ENCODE measurements at regions not wholly inside any gene's neighbourhood (a gene's known extent, or its start where the extent isn't known, plus 50 kb on each side); places are given as distances from the start of the nearest gene placed in this dataset.
"Not testable (repeated sequence)": the region's sequence is repeated elsewhere in the genome, so short reads cannot be mapped to it uniquely, and the experiment has no call there.

GRCh38 chr6:1215884-1216487 is 95.9 kb upstream of the FOXQ1 start:
- CTCF ChIA-PET = interaction anchor here (0.8 kb wide), 1 partner anchor 194 kb away, joined by 3 read pairs; no protein-coding TSS in a partner anchor
- Histone ChIP-seq H3K27me3 (replicated peaks in 2 of 5; ENCODE audit: control insufficient read depth in 4 of 5, insufficient read depth in 5 of 5, low read length in 4 of 5) (peaks cover 0 to 14% (median 11%) of the 10 kb centered on the region in 5 experiments), H3K36me3 (ENCODE audit: control insufficient read depth in 4 of 4, insufficient read depth in 4 of 4, low read length in 3 of 4) (no peaks in the 10 kb centered on the region), H3K4me3 (ENCODE audit: control insufficient read depth in 1 of 7, extremely low read depth in 1 of 7, insufficient read depth in 4 of 7, low read depth in 2 of 7, low read length in 6 of 7) (no peak overlapping the region), H3K9me3 (ENCODE audit: control extremely low read depth in 1 of 5, control insufficient read depth in 4 of 5, insufficient read depth in 2 of 5, low read depth in 1 of 5, low read length in 4 of 5) (no peaks in the 10 kb centered on the region), H3K27ac (ENCODE audit: insufficient read depth in 1 of 2, low read depth in 1 of 2, low read length in 2 of 2, poor library complexity in 1 of 2, severe bottlenecking in 2 of 2) (no peak overlapping the region), H3K4me1 (ENCODE audit: control extremely low read depth in 1 of 4, control insufficient read depth in 4 of 4, insufficient read depth in 4 of 4, low read length in 3 of 4) (no peaks in the 10 kb centered on the region)
- POLR2A ChIA-PET = no interaction called here
- 90% methylated on average over 7 of the region's 11 CpGs for WGBS (ENCODE audit: insufficient coverage)
- no peak for DNase-seq

DNA sequence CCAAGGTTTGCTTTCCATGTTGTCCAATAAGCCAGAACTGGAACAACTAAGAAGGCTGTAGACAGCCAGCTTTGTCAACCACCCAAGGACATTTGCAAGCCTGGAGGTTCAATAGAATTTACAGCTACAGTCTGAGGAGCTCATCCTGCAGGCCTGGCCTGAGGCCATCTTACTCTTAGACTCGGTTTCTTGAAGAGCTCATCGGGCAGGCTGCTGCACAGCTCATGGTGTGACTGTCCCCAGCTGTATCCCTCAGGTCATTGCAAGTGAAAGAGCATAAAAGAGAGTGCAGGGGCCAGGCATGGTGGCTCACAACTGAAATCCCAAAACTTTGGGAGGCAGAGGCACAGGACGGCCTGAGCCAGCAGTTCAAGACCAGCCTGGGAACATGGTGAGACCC is 96.9 kb upstream of the FOXQ1 start:
- CTCF ChIA-PET = no interaction called here
- Histone ChIP-seq H3K27me3 (replicated peaks in 2 of 5; ENCODE audit: control insufficient read depth in 4 of 5, insufficient read depth in 5 of 5, low read length in 4 of 5) (peaks cover 0 to 11% (median 10%) of the 10 kb centered on the region in 5 experiments), H3K36me3 (ENCODE audit: control insufficient read depth in 4 of 4, insufficient read depth in 4 of 4, low read length in 3 of 4) (no peaks in the 10 kb centered on the region), H3K4me1 (ENCODE audit: control extremely low read depth in 1 of 4, control insufficient read depth in 4 of 4, insufficient read depth in 4 of 4, low read length in 3 of 4) (no peaks in the 10 kb centered on the region), H3K27ac (ENCODE audit: insufficient read depth in 1 of 2, low read depth in 1 of 2, low read length in 2 of 2, poor library complexity in 1 of 2, severe bottlenecking in 2 of 2) (no peak overlapping the region), H3K4me3 (ENCODE audit: control insufficient read depth in 1 of 7, extremely low read depth in 1 of 7, insufficient read depth in 4 of 7, low read depth in 2 of 7, low read length in 6 of 7) (no peak overlapping the region), H3K9me3 (ENCODE audit: control extremely low read depth in 1 of 5, control insufficient read depth in 4 of 5, insufficient read depth in 2 of 5, low read depth in 1 of 5, low read length in 4 of 5) (no peaks in the 10 kb centered on the region)
- DNase-seq = no peak
- POLR2A ChIA-PET = no interaction called here
- 95% methylated on average over 2 of the region's 3 CpGs for WGBS (ENCODE audit: insufficient coverage)

DNA sequence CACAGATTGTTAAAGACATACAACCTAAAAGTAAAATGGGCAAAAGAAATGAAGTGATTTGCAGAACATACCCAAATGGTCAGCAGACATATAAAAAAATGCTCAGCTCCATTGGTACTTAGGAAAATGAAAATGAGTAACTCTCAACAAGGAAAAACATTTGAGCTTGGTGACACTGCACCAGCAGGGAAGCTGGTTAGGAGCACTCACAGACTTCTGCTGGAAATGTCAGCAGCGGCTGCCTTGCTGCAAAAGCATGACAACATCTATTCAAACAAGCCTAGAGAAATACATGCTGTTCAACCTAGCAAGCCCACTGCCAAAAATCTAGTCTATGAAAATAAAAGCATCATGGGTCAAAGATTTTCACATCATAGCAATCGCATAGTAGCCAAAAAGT is 99.0 kb upstream of the FOXQ1 start:
- ChIA-PET POLR2A (no interaction called here), CTCF (interaction anchor here (1.0 kb wide), 1 partner anchor 10 kb away, joined by 3 read pairs; no protein-coding TSS in a partner anchor)
- Histone ChIP-seq H3K27ac (ENCODE audit: insufficient read depth in 1 of 2, low read depth in 1 of 2, low read length in 2 of 2, poor library complexity in 1 of 2, severe bottlenecking in 2 of 2) (no peak overlapping the region), H3K4me3 (ENCODE audit: control insufficient read depth in 1 of 7, extremely low read depth in 1 of 7, insufficient read depth in 4 of 7, low read depth in 2 of 7, low read length in 6 of 7) (no peak overlapping the region), H3K9me3 (ENCODE audit: control extremely low read depth in 1 of 5, control insufficient read depth in 4 of 5, insufficient read depth in 2 of 5, low read depth in 1 of 5, low read length in 4 of 5) (peaks cover 0 to 3% (median 0%) of the 10 kb centered on the region in 5 experiments), H3K4me1 (ENCODE audit: control extremely low read depth in 1 of 4, control insufficient read depth in 4 of 4, insufficient read depth in 4 of 4, low read length in 3 of 4) (no peaks in the 10 kb centered on the region), H3K36me3 (ENCODE audit: control insufficient read depth in 4 of 4, insufficient read depth in 4 of 4, low read length in 3 of 4) (no peaks in the 10 kb centered on the region), H3K27me3 (replicated peaks in 2 of 5; ENCODE audit: control insufficient read depth in 4 of 5, insufficient read depth in 5 of 5, low read length in 4 of 5) (peaks cover 0 to 12% (median 10%) of the 10 kb centered on the region in 5 experiments)
- no peak for DNase-seq
- WGBS (ENCODE audit: insufficient coverage) = 83% methylated on average over 1 of the region's 2 CpGs

GRCh38 chr6:1212138-1212537 is 99.8 kb upstream of the FOXQ1 start:
- H3K9me3 ChIP-seq (ENCODE audit: control extremely low read depth in 1 of 5, control insufficient read depth in 4 of 5, insufficient read depth in 2 of 5, low read depth in 1 of 5, low read length in 4 of 5); DNase-seq; H3K27ac ChIP-seq (ENCODE audit: insufficient read depth in 1 of 2, low read depth in 1 of 2, low read length in 2 of 2, poor library complexity in 1 of 2, severe bottlenecking in 2 of 2); H3K4me1 ChIP-seq (ENCODE audit: control extremely low read depth in 1 of 4, control insufficient read depth in 4 of 4, insufficient read depth in 4 of 4, low read length in 3 of 4); H3K4me3 ChIP-seq (ENCODE audit: control insufficient read depth in 1 of 7, extremely low read depth in 1 of 7, insufficient read depth in 4 of 7, low read depth in 2 of 7, low read length in 6 of 7); H3K36me3 ChIP-seq (ENCODE audit: control insufficient read depth in 4 of 4, insufficient read depth in 4 of 4, low read length in 3 of 4); POLR2A ChIA-PET: not testable (repeated sequence)
- CTCF ChIA-PET = interaction anchor here (1.0 kb wide), 1 partner anchor 9 kb away, joined by 3 read pairs; no protein-coding TSS in a partner anchor
- H3K27me3 ChIP-seq (replicated peaks in 2 of 5; ENCODE audit: control insufficient read depth in 4 of 5, insufficient read depth in 5 of 5, low read length in 4 of 5) = peaks cover 0 to 11% (median 6%) of the 10 kb centered on the region in 5 experiments

DNA sequence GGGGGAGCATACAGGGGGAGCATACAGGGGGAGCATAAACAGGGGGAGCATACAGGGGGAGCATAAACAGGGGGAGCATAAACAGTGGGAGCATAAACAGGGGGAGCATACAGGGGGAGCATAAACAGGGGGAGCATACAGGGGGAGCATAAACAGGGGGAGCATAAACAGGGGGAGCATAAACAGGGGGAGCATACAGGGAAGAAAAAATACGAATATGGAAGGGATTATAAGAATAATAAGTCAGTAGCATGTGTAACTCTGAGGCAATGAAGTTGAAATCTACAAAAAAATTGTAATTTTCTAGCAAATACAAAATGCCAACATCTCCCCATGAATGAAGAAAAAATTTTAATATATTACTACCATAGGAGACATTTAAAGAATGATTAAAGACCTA is 101.3 kb upstream of the FOXQ1 start:
- H3K36me3 ChIP-seq (ENCODE audit: control insufficient read depth in 4 of 4, insufficient read depth in 4 of 4, low read length in 3 of 4); POLR2A ChIA-PET; H3K9me3 ChIP-seq (ENCODE audit: control extremely low read depth in 1 of 5, control insufficient read depth in 4 of 5, insufficient read depth in 2 of 5, low read depth in 1 of 5, low read length in 4 of 5); H3K27ac ChIP-seq (ENCODE audit: insufficient read depth in 1 of 2, low read depth in 1 of 2, low read length in 2 of 2, poor library complexity in 1 of 2, severe bottlenecking in 2 of 2); H3K4me1 ChIP-seq (ENCODE audit: control extremely low read depth in 1 of 4, control insufficient read depth in 4 of 4, insufficient read depth in 4 of 4, low read length in 3 of 4); CTCF ChIA-PET; H3K27me3 ChIP-seq (replicated peaks in 2 of 5; ENCODE audit: control insufficient read depth in 4 of 5, insufficient read depth in 5 of 5, low read length in 4 of 5); DNase-seq; H3K4me3 ChIP-seq (ENCODE audit: control insufficient read depth in 1 of 7, extremely low read depth in 1 of 7, insufficient read depth in 4 of 7, low read depth in 2 of 7, low read length in 6 of 7): not testable (repeated sequence)
- 100% methylated on average over 1 of the region's 1 CpG for WGBS (ENCODE audit: insufficient coverage)

GRCh38 chr6:1208876-1209275 is 103.0 kb upstream of the FOXQ1 start:
- H3K9me3 ChIP-seq (ENCODE audit: control extremely low read depth in 1 of 5, control insufficient read depth in 4 of 5, insufficient read depth in 2 of 5, low read depth in 1 of 5, low read length in 4 of 5) = peaks cover 0 to 7% (median 0%) of the 10 kb centered on the region in 5 experiments
- H3K27ac ChIP-seq (ENCODE audit: insufficient read depth in 1 of 2, low read depth in 1 of 2, low read length in 2 of 2, poor library complexity in 1 of 2, severe bottlenecking in 2 of 2) = no peak overlapping the region
- peaks cover 0 to 9% (median 3%) of the 10 kb centered on the region in 5 experiments for H3K27me3 ChIP-seq (replicated peaks in 2 of 5; ENCODE audit: control insufficient read depth in 4 of 5, insufficient read depth in 5 of 5, low read length in 4 of 5)
- ChIA-PET POLR2A (no interaction called here), CTCF (no interaction called here)
- WGBS (ENCODE audit: insufficient coverage) = no CpG with 5 or more reads among the region's 2 CpGs
- H3K4me3 ChIP-seq (ENCODE audit: control insufficient read depth in 1 of 7, extremely low read depth in 1 of 7, insufficient read depth in 4 of 7, low read depth in 2 of 7, low read length in 6 of 7) = no peak overlapping the region
- H3K36me3 ChIP-seq (ENCODE audit: control insufficient read depth in 4 of 4, insufficient read depth in 4 of 4, low read length in 3 of 4) = no peaks in the 10 kb centered on the region
- no peaks in the 10 kb centered on the region for H3K4me1 ChIP-seq (ENCODE audit: control extremely low read depth in 1 of 4, control insufficient read depth in 4 of 4, insufficient read depth in 4 of 4, low read length in 3 of 4)
- DNase-seq = no peak

DNA sequence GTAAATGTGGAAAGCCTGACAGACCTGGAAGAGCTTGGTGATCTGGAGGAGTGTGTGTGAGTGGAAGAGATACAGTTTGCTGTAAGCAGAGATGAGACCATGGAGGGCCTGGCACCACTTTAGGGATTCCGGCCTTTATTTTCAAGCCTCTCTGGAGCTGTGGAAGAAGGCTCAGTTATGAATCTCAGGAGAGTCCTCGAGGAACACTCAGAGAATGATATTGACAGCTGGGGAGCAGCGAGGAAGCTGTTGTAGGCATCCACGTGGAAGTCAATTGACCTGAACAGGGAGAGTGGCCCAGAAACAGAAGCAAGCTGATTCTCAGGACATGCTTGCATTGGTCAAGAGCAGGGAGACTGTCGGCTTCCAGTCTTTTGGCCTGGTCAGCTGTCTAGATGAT is 108.4 kb upstream of the FOXQ1 start:
- ChIA-PET POLR2A (no interaction called here), CTCF (interaction anchor here (0.9 kb wide), 1 partner anchor 9 kb away, joined by 3 read pairs; no protein-coding TSS in a partner anchor)
- 91% methylated on average over 5 of the region's 5 CpGs for WGBS (ENCODE audit: insufficient coverage)
- no peak overlapping the region for H3K27ac ChIP-seq (ENCODE audit: insufficient read depth in 1 of 2, low read depth in 1 of 2, low read length in 2 of 2, poor library complexity in 1 of 2, severe bottlenecking in 2 of 2)
- H3K9me3 ChIP-seq (ENCODE audit: control extremely low read depth in 1 of 5, control insufficient read depth in 4 of 5, insufficient read depth in 2 of 5, low read depth in 1 of 5, low read length in 4 of 5) = peaks cover 0 to 7% (median 0%) of the 10 kb centered on the region in 5 experiments
- DNase-seq = no peak
- H3K36me3 ChIP-seq (ENCODE audit: control insufficient read depth in 4 of 4, insufficient read depth in 4 of 4, low read length in 3 of 4) = no peaks in the 10 kb centered on the region
- no peaks in the 10 kb centered on the region for H3K4me1 ChIP-seq (ENCODE audit: control extremely low read depth in 1 of 4, control insufficient read depth in 4 of 4, insufficient read depth in 4 of 4, low read length in 3 of 4)
- H3K27me3 ChIP-seq (replicated peaks in 2 of 5; ENCODE audit: control insufficient read depth in 4 of 5, insufficient read depth in 5 of 5, low read length in 4 of 5) = peaks cover 0 to 5% (median 0%) of the 10 kb centered on the region in 5 experiments
- no peak overlapping the region for H3K4me3 ChIP-seq (ENCODE audit: control insufficient read depth in 1 of 7, extremely low read depth in 1 of 7, insufficient read depth in 4 of 7, low read depth in 2 of 7, low read length in 6 of 7)

All from common myeloid progenitor, CD34-positive (primary cell).